Sciatic nerve (tissue), 2 donors: ENCODE measurements at regions not wholly inside any gene's neighbourhood (a gene's known extent, or its start where the extent isn't known, plus 50 kb on each side); places are given as distances from the start of the nearest gene placed in this dataset.

Experiments
- ATAC-seq: fragments of 200-7000 bp; cut with Tn5 transposase; one replicate; pipeline ENCODE4 v1.9.1; 2020; ENCODE audit warnings: mild to moderate bottlenecking, moderate library complexity
- DNase-seq: peaks from one replicate; pipeline ENCODE4 v3.0.0-alpha.2; 2020; ENCODE audit warnings: low spot score
- intact Hi-C: fragments of 100-400 bp; cut with DNase I; formaldehyde crosslinking; loops from one replicate; pipeline ENCODE4 v1.14.2; 2022
- donor health status: DM: no; HTN: no; CAD: no.
- donor health status: DM: no; HTN: no; CAD: no.

- DNase-seq (no peak), ATAC-seq (no peak)
- intact Hi-C loops = no loop called here
Observed at GRCh38 chr7:17136126-17136525, 162.3 kb upstream of the AHR start.

- intact Hi-C loops = no loop called here
- DNase-seq (no peak), ATAC-seq (no peak)
Observed at GRCh38 chr7:17139081-17139480, 159.4 kb upstream of the AHR start.

GRCh38 chr7:17140406-17140805 lies 158.0 kb upstream of the AHR start:
- ATAC-seq (no peak), DNase-seq (no peak)
- intact Hi-C loops = no loop called here

GRCh38 chr7:17142831-17143541 lies 155.5 kb upstream of the AHR start:
- peak; percentile 45 for ATAC-seq
- intact Hi-C loops = no loop called here
- no peak for DNase-seq

- intact Hi-C loops = no loop called here
Observed at GRCh38 chr7:17144322-17144721, 154.1 kb upstream of the AHR start.

GRCh38 chr7:17146621-17147020 lies 151.8 kb upstream of the AHR start:
- DNase-seq = no peak
- intact Hi-C loops = no loop called here
- no peak for ATAC-seq

More at GRCh38 chr7:17144322-17144721, 154.1 kb upstream of the AHR start:
- DNase-seq (no peak), ATAC-seq (peak; percentile 36)

GRCh38 chr7:17147409-17147808 lies 151.0 kb upstream of the AHR start:
- ATAC-seq (no peak), DNase-seq (no peak)
- intact Hi-C loops = no loop called here

GRCh38 chr7:17150018-17150417 lies 148.4 kb upstream of the AHR start:
- no peak for ATAC-seq
- intact Hi-C loops = no loop called here
- DNase-seq = no peak

GRCh38 chr7:17152721-17153120 lies 145.7 kb upstream of the AHR start:
- intact Hi-C loops = no loop called here
- DNase-seq (no peak), ATAC-seq (peak; percentile 64)

- ATAC-seq = no peak
- no peak for DNase-seq
- intact Hi-C loops = no loop called here
Observed at GRCh38 chr7:17153536-17153935, 144.9 kb upstream of the AHR start.

GRCh38 chr7:17155529-17155928 lies 142.9 kb upstream of the AHR start:
- DNase-seq (no peak), ATAC-seq (no peak)
- intact Hi-C loops = no loop called here

GRCh38 chr7:17158261-17158660 lies 140.2 kb upstream of the AHR start:
- ATAC-seq = no peak
- intact Hi-C loops = no loop called here
- DNase-seq = no peak

- ATAC-seq (no peak), DNase-seq (no peak)
- intact Hi-C loops = no loop called here
Observed at GRCh38 chr7:17159500-17160037, 138.9 kb upstream of the AHR start.

- ATAC-seq (no peak), DNase-seq (no peak)
- intact Hi-C loops = no loop called here
Observed at GRCh38 chr7:17166824-17167379, 131.6 kb upstream of the AHR start.

- DNase-seq (no peak), ATAC-seq (no peak)
- intact Hi-C loops = no loop called here
Observed at GRCh38 chr7:17168416-17168815, 130.0 kb upstream of the AHR start.

GRCh38 chr7:17171427-17171826 lies 127.0 kb upstream of the AHR start:
- intact Hi-C loops = no loop called here
- DNase-seq = no peak
- no peak for ATAC-seq

GRCh38 chr7:17176371-17177032 lies 122.0 kb upstream of the AHR start:
- intact Hi-C loops = no loop called here
- DNase-seq (no peak), ATAC-seq (no peak)

- no peak for ATAC-seq
- no peak for DNase-seq
- intact Hi-C loops = no loop called here
Observed at GRCh38 chr7:17178545-17178944, 119.9 kb upstream of the AHR start.

- intact Hi-C loops = no loop called here
- DNase-seq (no peak), ATAC-seq (no peak)
Observed at GRCh38 chr7:17181482-17181881, 117.0 kb upstream of the AHR start.

- intact Hi-C loops = no loop called here
- ATAC-seq (no peak), DNase-seq (no peak)
Observed at GRCh38 chr7:17183630-17184328, 114.7 kb upstream of the AHR start.
